ENCODE measurements at regions not wholly inside any gene's neighbourhood (a gene's known extent, or its start where the extent isn't known, plus 50 kb on each side); places are given as distances from the start of the nearest gene placed in this dataset.

DNA sequence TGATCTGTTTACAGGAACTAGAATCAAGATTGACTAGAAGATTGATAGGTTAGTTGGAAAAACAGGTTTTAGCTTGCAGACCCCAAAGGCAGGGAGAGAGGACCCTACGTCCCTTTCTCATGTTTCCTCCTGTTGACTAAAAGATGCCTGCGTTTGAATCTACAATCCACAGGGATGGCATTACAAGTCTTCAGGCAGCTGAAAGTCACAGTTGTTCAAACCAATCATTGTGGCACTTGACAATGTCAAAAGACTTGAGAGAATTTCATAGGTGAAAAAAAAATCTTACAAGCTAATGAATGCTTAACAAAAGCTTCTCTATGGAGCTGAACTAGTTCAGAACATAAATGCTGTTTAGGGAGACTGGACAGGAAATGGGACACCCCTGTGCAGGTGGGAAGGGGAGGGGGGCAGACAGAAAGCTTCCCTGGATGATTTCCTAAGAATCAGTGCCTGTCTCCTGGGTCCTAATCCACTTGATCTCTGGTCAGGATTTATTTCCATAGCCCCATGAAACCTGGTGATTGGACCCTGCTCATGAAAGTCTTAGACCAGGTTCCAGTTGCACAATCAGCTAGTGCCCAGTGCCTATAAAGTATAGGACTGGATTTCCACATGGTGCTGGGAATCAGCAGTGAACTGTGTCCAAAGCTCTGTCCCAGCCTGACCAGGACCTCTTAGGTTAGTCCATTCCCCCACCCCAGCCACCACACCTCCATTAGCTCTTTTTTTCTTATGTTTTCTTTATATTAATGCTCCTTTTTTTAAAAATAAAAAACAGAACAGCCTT, 91.6 kb upstream of the BCAR3 start:
- Histone ChIP-seq H4K20me1 (ENCODE audit: insufficient read depth) (no peaks in the 10 kb centered on the region), H3K9ac (no peak overlapping the region), H3K4me3 (IDR thresholded peaks at IDR 0.05; ENCODE audit: insufficient read depth, low read depth, low read length) (no peak overlapping the region), H3K27me3 (ENCODE audit: insufficient read depth, low read depth) (no peaks in the 10 kb centered on the region), H3K4me2 (no peak overlapping the region), H3K27ac (no peak overlapping the region), H3K36me3 (ENCODE audit: insufficient read depth) (no peaks in the 10 kb centered on the region), H3K79me2 (ENCODE audit: insufficient read depth, low read depth) (no peaks in the 10 kb centered on the region), H3K4me1 (ENCODE audit: low read depth, poor library complexity, severe bottlenecking) (no peaks in the 10 kb centered on the region), H2AFZ (ENCODE audit: low read depth) (no peak overlapping the region)
- TF ChIP-seq, protein P1, sequence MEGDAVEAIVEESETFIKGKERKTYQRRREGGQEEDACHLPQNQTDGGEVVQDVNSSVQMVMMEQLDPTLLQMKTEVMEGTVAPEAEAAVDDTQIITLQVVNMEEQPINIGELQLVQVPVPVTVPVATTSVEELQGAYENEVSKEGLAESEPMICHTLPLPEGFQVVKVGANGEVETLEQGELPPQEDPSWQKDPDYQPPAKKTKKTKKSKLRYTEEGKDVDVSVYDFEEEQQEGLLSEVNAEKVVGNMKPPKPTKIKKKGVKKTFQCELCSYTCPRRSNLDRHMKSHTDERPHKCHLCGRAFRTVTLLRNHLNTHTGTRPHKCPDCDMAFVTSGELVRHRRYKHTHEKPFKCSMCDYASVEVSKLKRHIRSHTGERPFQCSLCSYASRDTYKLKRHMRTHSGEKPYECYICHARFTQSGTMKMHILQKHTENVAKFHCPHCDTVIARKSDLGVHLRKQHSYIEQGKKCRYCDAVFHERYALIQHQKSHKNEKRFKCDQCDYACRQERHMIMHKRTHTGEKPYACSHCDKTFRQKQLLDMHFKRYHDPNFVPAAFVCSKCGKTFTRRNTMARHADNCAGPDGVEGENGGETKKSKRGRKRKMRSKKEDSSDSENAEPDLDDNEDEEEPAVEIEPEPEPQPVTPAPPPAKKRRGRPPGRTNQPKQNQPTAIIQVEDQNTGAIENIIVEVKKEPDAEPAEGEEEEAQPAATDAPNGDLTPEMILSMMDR (conservative IDR thresholded peaks at IDR 0.05; ENCODE audit: low read depth, low read length), result no peak

DNA sequence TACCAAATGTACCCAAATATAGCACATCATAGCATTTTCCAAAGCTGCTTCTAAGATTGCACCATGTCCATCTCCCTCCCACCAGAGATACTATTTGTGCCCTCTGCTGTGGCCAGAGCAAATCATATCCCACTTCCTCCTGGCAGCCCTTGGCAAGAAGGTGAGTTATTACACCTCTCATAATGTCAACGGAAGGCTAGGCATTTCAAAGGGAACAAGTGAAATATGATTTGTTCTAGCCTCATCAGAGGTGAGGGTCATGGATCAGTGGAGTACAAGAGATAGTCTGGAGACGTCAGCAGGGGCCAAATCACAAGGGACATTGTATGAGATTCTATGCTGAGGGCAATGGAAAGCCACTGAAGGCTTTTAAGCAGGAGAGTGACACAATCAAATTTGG, 90.2 kb upstream of the BCAR3 start:
- no peaks in the 10 kb centered on the region for H3K79me2 ChIP-seq (ENCODE audit: insufficient read depth, low read depth)
- H3K4me2 ChIP-seq, result no peak overlapping the region
- H4K20me1 ChIP-seq (ENCODE audit: insufficient read depth), result no peaks in the 10 kb centered on the region
- no peak overlapping the region for H3K4me3 ChIP-seq (IDR thresholded peaks at IDR 0.05; ENCODE audit: insufficient read depth, low read depth, low read length)
- no peak overlapping the region for H3K27ac ChIP-seq
- H3K36me3 ChIP-seq (ENCODE audit: insufficient read depth), result no peaks in the 10 kb centered on the region
- TF ChIP-seq, protein P1 (conservative IDR thresholded peaks at IDR 0.05; ENCODE audit: low read depth, low read length), result no peak
- no peaks in the 10 kb centered on the region for H3K4me1 ChIP-seq (ENCODE audit: low read depth, poor library complexity, severe bottlenecking)
- no peak overlapping the region for H2AFZ ChIP-seq (ENCODE audit: low read depth)
- no peak overlapping the region for H3K9ac ChIP-seq
- no peaks in the 10 kb centered on the region for H3K27me3 ChIP-seq (ENCODE audit: insufficient read depth, low read depth)

DNA sequence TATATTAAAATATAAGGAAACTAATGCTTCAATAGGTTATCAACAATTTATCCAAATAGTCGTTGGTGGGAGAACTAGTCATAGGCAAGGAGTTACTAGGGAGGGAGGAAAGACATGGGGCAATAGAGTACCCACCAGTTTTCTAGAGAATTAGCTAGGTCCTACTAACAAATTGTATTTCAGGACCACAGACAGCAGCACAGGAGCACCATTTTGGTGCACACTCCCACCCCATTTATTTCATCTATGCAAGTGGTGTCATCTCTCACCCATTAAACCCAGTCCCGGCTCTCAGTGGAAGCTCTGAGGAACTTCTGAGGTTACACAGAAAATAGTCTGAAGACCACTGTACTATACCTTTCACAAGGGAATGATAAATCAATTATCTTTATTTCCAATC, 89.0 kb upstream of the BCAR3 start:
- TF ChIP-seq, protein P1 (conservative IDR thresholded peaks at IDR 0.05; ENCODE audit: low read depth, low read length), result no peak
- Histone ChIP-seq H3K36me3 (ENCODE audit: insufficient read depth) (no peaks in the 10 kb centered on the region), H2AFZ (ENCODE audit: low read depth) (no peak overlapping the region), H3K4me1 (ENCODE audit: low read depth, poor library complexity, severe bottlenecking) (no peaks in the 10 kb centered on the region), H3K4me2 (no peak overlapping the region), H3K9ac (no peak overlapping the region), H3K79me2 (ENCODE audit: insufficient read depth, low read depth) (no peaks in the 10 kb centered on the region), H3K4me3 (IDR thresholded peaks at IDR 0.05; ENCODE audit: insufficient read depth, low read depth, low read length) (no peak overlapping the region), H4K20me1 (ENCODE audit: insufficient read depth) (no peaks in the 10 kb centered on the region), H3K27ac (no peak overlapping the region), H3K27me3 (ENCODE audit: insufficient read depth, low read depth) (no peaks in the 10 kb centered on the region)

DNA sequence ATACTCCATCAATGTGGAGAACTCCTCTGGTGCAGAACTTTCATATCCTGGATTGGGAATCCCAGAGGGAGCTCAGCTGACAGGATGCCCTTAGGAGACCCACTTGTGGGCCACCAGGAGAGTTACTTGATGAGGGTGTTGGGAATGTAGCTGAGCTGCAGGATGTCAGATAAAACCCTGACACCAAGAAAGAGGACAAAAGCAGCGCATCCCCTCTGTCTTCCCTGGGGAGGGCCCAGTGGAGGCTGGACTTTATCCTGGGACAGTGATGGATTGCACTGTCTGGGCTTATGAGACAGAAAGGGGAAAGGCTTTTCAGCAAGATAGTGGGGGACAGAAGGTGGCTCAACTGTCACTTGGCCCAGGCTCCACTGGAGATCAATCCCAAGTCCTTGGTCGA, 88.1 kb upstream of the BCAR3 start:
- Histone ChIP-seq H3K79me2 (ENCODE audit: insufficient read depth, low read depth) (no peaks in the 10 kb centered on the region), H3K4me1 (ENCODE audit: low read depth, poor library complexity, severe bottlenecking) (no peaks in the 10 kb centered on the region), H3K9ac (no peak overlapping the region), H2AFZ (ENCODE audit: low read depth) (no peak overlapping the region), H3K4me2 (no peak overlapping the region), H3K36me3 (ENCODE audit: insufficient read depth) (no peaks in the 10 kb centered on the region), H3K27me3 (ENCODE audit: insufficient read depth, low read depth) (no peaks in the 10 kb centered on the region), H4K20me1 (ENCODE audit: insufficient read depth) (no peaks in the 10 kb centered on the region), H3K27ac (no peak overlapping the region), H3K4me3 (IDR thresholded peaks at IDR 0.05; ENCODE audit: insufficient read depth, low read depth, low read length) (no peak overlapping the region)
- TF ChIP-seq, protein P1 (conservative IDR thresholded peaks at IDR 0.05; ENCODE audit: low read depth, low read length), result no peak

Measured in KMS-11 (cell line).